H1 (cell line): ENCODE measurements at regions not wholly inside any gene's neighbourhood (a gene's known extent, or its start where the extent isn't known, plus 50 kb on each side); places are given as distances from the start of the nearest gene placed in this dataset.

Source experiments
- CREB1 ChIP-seq: IDR thresholded peaks from 2 replicates; pipeline ENCODE4 v1.6.1; 2012; ENCODE audit warnings: inconsistent platforms
- CTBP2 ChIP-seq: IDR thresholded peaks from 2 replicates; pipeline ENCODE4 v1.7.0; 2011; ENCODE audit warnings: borderline replicate concordance, mild to moderate bottlenecking, moderate library complexity, mixed read lengths, low read length; ENCODE audit not compliant: insufficient read depth, insufficient read length
- KDM4A ChIP-seq: IDR thresholded peaks from one replicate; pipeline ENCODE4 v1.7.1; 2012; ENCODE audit warnings: low read depth, mild to moderate bottlenecking, moderate library complexity, low read length, inconsistent platforms; ENCODE audit not compliant: severe bottlenecking
- MAFK ChIP-seq: IDR thresholded peaks from 2 replicates; pipeline ENCODE4 v1.6.1; 2012; ENCODE audit warnings: low read depth, mild to moderate bottlenecking, improper control_type of control experiment, low read length
- NRF1 ChIP-seq: IDR thresholded peaks from 2 replicates; pipeline ENCODE4 v1.6.1; 2011; ENCODE audit warnings: mild to moderate bottlenecking, low read depth, low read length, improper control_type of control experiment
- POLR2A ChIP-seq, 2 experiments: IDR thresholded peaks; 1 replicate in 1 of 2; 2 replicates in 1 of 2; pipeline ENCODE4 v1.6.1; 2011; ENCODE audit warnings: low read depth in 2 of 2, low read length in 2 of 2, mild to moderate bottlenecking in 2 of 2; ENCODE audit errors: control extremely low read depth in 1 of 2
- RAD21 ChIP-seq, 2 experiments: IDR thresholded peaks in 1 of 2; conservative IDR thresholded peaks in 1 of 2; 2 replicates each; pipeline ENCODE4 v1.6.1; 2011; ENCODE audit warnings: low read depth in 2 of 2, low read length in 2 of 2, improper control_type of control experiment in 1 of 2, inconsistent platforms in 1 of 2, mild to moderate bottlenecking in 1 of 2, moderate library complexity in 1 of 2
- RNF2 ChIP-seq: fragments of 200-900, 300-1000 bp; sonication (generic); IDR thresholded peaks from 2 replicates; pipeline ENCODE4 v1.7.1; 2016; ENCODE audit warnings: borderline replicate concordance, low read depth, mild to moderate bottlenecking, antibody characterized with exemption, low read length; ENCODE audit not compliant: poor library complexity, severe bottlenecking; ENCODE audit errors: missing control alignments
- TBP ChIP-seq: IDR thresholded peaks from 2 replicates; pipeline ENCODE4 v1.6.1; 2011; ENCODE audit warnings: low read depth, low read length, improper control_type of control experiment
- YY1 ChIP-seq: IDR thresholded peaks from 2 replicates; pipeline ENCODE4 v1.6.1; 2011; ENCODE audit warnings: low read depth, mild to moderate bottlenecking, low read length
- TF ChIP-seq, protein P1 (sequence below), 3 experiments: IDR thresholded peaks; 1 replicate in 2 of 3; 2 replicates in 1 of 3; pipeline versions ENCODE4 v1.5.1 to v1.6.1; 2011; ENCODE audit warnings: low read length in 3 of 3, mild to moderate bottlenecking in 3 of 3, inconsistent platforms in 2 of 3, low read depth in 1 of 3, moderate library complexity in 1 of 3; ENCODE audit not compliant: insufficient read depth in 1 of 3; ENCODE audit errors: control extremely low read depth in 1 of 3

DNA sequence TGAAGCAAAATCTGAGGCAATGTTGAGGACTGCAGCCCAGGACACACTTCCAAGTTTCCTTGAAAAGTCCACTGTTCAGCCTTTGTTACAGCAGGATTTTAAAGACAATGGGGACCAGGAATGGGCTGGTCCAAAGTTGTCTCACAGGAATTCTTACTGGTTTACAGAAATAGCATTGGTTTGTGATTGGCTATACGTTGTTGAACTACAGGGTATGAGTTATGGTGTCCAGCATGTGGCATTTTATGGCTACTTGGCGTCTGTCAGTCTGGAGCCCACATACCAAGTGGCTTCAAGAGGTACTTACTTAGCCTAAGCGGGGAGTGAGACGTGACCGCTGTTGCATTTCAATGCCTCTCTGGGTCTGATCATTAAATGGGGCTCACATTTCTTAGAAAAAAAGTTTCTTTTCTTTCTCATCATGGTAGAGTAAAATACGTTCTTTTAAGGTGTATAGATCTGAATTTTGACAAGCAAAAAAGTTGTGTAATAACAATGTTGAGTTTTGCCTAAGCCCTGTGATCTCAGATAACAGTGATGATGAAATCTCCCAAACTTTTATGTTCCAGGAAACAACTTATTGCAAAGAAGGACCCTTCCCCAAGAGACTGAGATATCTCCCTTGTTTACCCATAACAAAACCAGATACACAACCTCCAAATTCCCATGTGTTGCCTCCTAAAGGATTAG lies 100.0 kb upstream of the TRIM24 start:
- TF ChIP-seq POLR2A (IDR thresholded peaks at IDR 0.05; ENCODE audit: control extremely low read depth in 1 of 2, low read depth in 2 of 2, low read length in 2 of 2) (no peak), CREB1 (no peak), CTBP2 (no peak), RAD21 (IDR thresholded peaks at IDR 0.05 in 1 of 2, conservative IDR thresholded peaks at IDR 0.05 in 1 of 2; ENCODE audit: low read depth in 2 of 2, low read length in 2 of 2) (no peak), YY1 (no peak), TBP (no peak), MAFK (no peak), RNF2 (no peak), KDM4A (no peak), NRF1 (no peak)
- TF ChIP-seq, protein P1, sequence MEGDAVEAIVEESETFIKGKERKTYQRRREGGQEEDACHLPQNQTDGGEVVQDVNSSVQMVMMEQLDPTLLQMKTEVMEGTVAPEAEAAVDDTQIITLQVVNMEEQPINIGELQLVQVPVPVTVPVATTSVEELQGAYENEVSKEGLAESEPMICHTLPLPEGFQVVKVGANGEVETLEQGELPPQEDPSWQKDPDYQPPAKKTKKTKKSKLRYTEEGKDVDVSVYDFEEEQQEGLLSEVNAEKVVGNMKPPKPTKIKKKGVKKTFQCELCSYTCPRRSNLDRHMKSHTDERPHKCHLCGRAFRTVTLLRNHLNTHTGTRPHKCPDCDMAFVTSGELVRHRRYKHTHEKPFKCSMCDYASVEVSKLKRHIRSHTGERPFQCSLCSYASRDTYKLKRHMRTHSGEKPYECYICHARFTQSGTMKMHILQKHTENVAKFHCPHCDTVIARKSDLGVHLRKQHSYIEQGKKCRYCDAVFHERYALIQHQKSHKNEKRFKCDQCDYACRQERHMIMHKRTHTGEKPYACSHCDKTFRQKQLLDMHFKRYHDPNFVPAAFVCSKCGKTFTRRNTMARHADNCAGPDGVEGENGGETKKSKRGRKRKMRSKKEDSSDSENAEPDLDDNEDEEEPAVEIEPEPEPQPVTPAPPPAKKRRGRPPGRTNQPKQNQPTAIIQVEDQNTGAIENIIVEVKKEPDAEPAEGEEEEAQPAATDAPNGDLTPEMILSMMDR (IDR thresholded peaks at IDR 0.05; ENCODE audit: control extremely low read depth in 1 of 3, insufficient read depth in 1 of 3, low read depth in 1 of 3, low read length in 3 of 3) = no peak
